NOMO-1 treated with dmso at 0.1 percent for 144 hours (cell line): ENCODE measurements at regions not wholly inside any gene's neighbourhood (a gene's known extent, or its start where the extent isn't known, plus 50 kb on each side); places are given as distances from the start of the nearest gene placed in this dataset.

ENCODE experiments used
- DNase-seq: peaks from one replicate; lab custom pipeline; 2025; ENCODE audit not compliant: unreplicated experiment; lab: John Stamatoyannopoulos, UW

DNA sequence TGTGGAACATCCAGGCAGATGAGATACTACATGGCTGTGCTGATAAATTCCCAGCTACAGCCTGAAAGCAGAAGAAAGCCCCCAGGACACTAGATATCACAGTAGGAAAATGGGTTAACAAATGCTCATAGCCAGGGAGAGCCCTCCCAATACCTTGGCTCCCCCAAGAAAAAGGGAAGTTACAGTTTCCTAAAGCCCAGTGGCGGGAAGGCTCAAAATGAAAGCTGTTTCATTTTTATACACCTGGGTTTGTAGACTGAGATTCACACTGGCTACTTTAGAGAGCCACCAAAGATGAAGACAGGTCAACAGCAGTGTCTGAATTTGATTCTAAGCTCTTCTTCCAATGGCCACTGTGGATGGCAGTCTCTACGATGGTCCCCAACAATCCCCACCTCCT is 55.0 kb upstream of the TOPAZ1 start:
- no peak for DNase-seq
